ENCODE measurements at regions not wholly inside any gene's neighbourhood (a gene's known extent, or its start where the extent isn't known, plus 50 kb on each side); places are given as distances from the start of the nearest gene placed in this dataset.

GRCh38 chr12:93215290-93215678, 162.4 kb upstream of the NUDT4 start:
- Histone ChIP-seq H3K27ac (ENCODE audit: low read depth, low read length, poor library complexity, severe bottlenecking) (no peak overlapping the region), H4K20me1 (ENCODE audit: insufficient read depth, low read length) (no peaks in the 10 kb centered on the region), H3K9ac (ENCODE audit: low read length) (no peak overlapping the region), H3K9me3 (ENCODE audit: low read length) (no peaks in the 10 kb centered on the region), H3K36me3 (ENCODE audit: insufficient read depth, low read length) (no peaks in the 10 kb centered on the region), H3K9me2 (ENCODE audit: low read depth, low read length) (no peaks in the 10 kb centered on the region), H3K27me3 (ENCODE audit: insufficient read depth, low read length) (no peaks in the 10 kb centered on the region), H3K4me3 (ENCODE audit: low read depth, low read length, poor library complexity, severe bottlenecking) (no peak overlapping the region), H3K4me2 (ENCODE audit: low read length) (no peak overlapping the region), H3F3A (ENCODE audit: insufficient read depth, low read length) (no peaks in the 10 kb centered on the region), H2AFZ (ENCODE audit: low read length) (no peak overlapping the region), H3K4me1 (ENCODE audit: insufficient read depth, low read length, severe bottlenecking) (no peaks in the 10 kb centered on the region), H3K79me2 (ENCODE audit: insufficient read depth, low read length) (no peaks in the 10 kb centered on the region)
- TF ChIP-seq CTCF (IDR thresholded peaks at IDR 0.05; ENCODE audit: low read length) (no peak), EZH2 (IDR thresholded peaks at IDR 0.05; ENCODE audit: borderline replicate concordance, low read length) (no peak)

- H3K79me2 ChIP-seq (ENCODE audit: insufficient read depth, low read length) = no peaks in the 10 kb centered on the region
- H3K27ac ChIP-seq (ENCODE audit: low read depth, low read length, poor library complexity, severe bottlenecking) = no peak overlapping the region
- H3K9me3 ChIP-seq (ENCODE audit: low read length) = no peaks in the 10 kb centered on the region
- H3K9ac ChIP-seq (ENCODE audit: low read length) = no peak overlapping the region
- TF ChIP-seq CTCF (IDR thresholded peaks at IDR 0.05; ENCODE audit: low read length) (no peak), EZH2 (IDR thresholded peaks at IDR 0.05; ENCODE audit: borderline replicate concordance, low read length) (no peak)
- H3K9me2 ChIP-seq (ENCODE audit: low read depth, low read length) = no peaks in the 10 kb centered on the region
- no peak overlapping the region for H2AFZ ChIP-seq (ENCODE audit: low read length)
- H3K4me2 ChIP-seq (ENCODE audit: low read length) = no peak overlapping the region
- H4K20me1 ChIP-seq (ENCODE audit: insufficient read depth, low read length) = no peaks in the 10 kb centered on the region
- no peaks in the 10 kb centered on the region for H3K27me3 ChIP-seq (ENCODE audit: insufficient read depth, low read length)
- no peaks in the 10 kb centered on the region for H3K4me1 ChIP-seq (ENCODE audit: insufficient read depth, low read length, severe bottlenecking)
- H3F3A ChIP-seq (ENCODE audit: insufficient read depth, low read length) = no peaks in the 10 kb centered on the region
- no peak overlapping the region for H3K4me3 ChIP-seq (ENCODE audit: low read depth, low read length, poor library complexity, severe bottlenecking)
- no peaks in the 10 kb centered on the region for H3K36me3 ChIP-seq (ENCODE audit: insufficient read depth, low read length)
These were observed 157.8 kb upstream of the NUDT4 start for GRCh38 chr12:93219947-93220346.

GRCh38 chr12:93221841-93222240, 155.9 kb upstream of the NUDT4 start:
- Histone ChIP-seq H3K36me3 (ENCODE audit: insufficient read depth, low read length) (no peaks in the 10 kb centered on the region), H4K20me1 (ENCODE audit: insufficient read depth, low read length) (no peaks in the 10 kb centered on the region), H3K27me3 (ENCODE audit: insufficient read depth, low read length) (no peaks in the 10 kb centered on the region), H3K9ac (ENCODE audit: low read length) (no peak overlapping the region), H3K9me2 (ENCODE audit: low read depth, low read length) (no peaks in the 10 kb centered on the region), H3K4me2 (ENCODE audit: low read length) (no peak overlapping the region), H3K9me3 (ENCODE audit: low read length) (no peaks in the 10 kb centered on the region), H3F3A (ENCODE audit: insufficient read depth, low read length) (no peaks in the 10 kb centered on the region), H3K4me1 (ENCODE audit: insufficient read depth, low read length, severe bottlenecking) (no peaks in the 10 kb centered on the region), H3K27ac (ENCODE audit: low read depth, low read length, poor library complexity, severe bottlenecking) (no peak overlapping the region), H2AFZ (ENCODE audit: low read length) (no peak overlapping the region), H3K79me2 (ENCODE audit: insufficient read depth, low read length) (no peaks in the 10 kb centered on the region), H3K4me3 (ENCODE audit: low read depth, low read length, poor library complexity, severe bottlenecking) (no peak overlapping the region)
- TF ChIP-seq CTCF (IDR thresholded peaks at IDR 0.05; ENCODE audit: low read length) = no peak
- TF ChIP-seq EZH2 (IDR thresholded peaks at IDR 0.05; ENCODE audit: borderline replicate concordance, low read length) = no peak
